SH-SY5Y (cell line): ENCODE measurements at regions not wholly inside any gene's neighbourhood (a gene's known extent, or its start where the extent isn't known, plus 50 kb on each side); places are given as distances from the start of the nearest gene placed in this dataset.

ENCODE experiments used
- GATA2 ChIP-seq: IDR thresholded peaks from 2 replicates; pipeline ENCODE4 v1.6.1; 2011; ENCODE audit warnings: mild to moderate bottlenecking, low read depth, low read length
- GATA3 ChIP-seq: IDR thresholded peaks from 2 replicates; pipeline ENCODE4 v1.6.1; 2011; ENCODE audit warnings: low read depth, mild to moderate bottlenecking, low read length, moderate library complexity

DNA sequence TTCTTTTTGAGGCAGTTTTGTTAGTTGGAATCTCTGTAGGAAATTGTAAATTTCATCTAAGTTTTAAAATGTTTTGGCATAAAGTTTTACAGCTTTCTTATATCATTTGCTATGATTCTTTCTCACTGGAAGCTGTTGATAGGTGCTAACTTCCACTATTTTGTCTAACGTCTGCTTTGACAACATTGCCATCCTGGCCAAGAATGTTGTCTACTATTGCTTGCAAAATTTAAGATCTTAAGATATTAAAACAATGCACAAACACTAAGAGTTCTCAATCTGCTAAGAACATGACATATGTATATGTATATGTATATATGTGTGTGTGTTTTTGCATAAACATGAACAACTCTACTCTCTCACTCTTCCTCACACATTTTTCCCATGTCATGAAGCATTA is 64.1 kb upstream of the MDGA2 start:
- TF ChIP-seq GATA2 (no peak), GATA3 (no peak)
